ENCODE measurements at regions not wholly inside any gene's neighbourhood (a gene's known extent, or its start where the extent isn't known, plus 50 kb on each side); places are given as distances from the start of the nearest gene placed in this dataset.

GRCh38 chr4:156665780-156666366 lies 305.7 kb downstream of the PDGFC start:
- Histone ChIP-seq H3K4me1 (ENCODE audit: control insufficient read depth in 2 of 2, insufficient read depth in 2 of 2, low read length in 2 of 2) (no peaks in the 10 kb centered on the region), H3K9me3 (ENCODE audit: control extremely low read depth in 1 of 3, control insufficient read depth in 2 of 3, insufficient read depth in 1 of 3, low read length in 2 of 3) (no peaks in the 10 kb centered on the region), H3K27ac (ENCODE audit: low read length in 2 of 2) (no peak overlapping the region), H4K20me1 (ENCODE audit: control insufficient read depth, insufficient read depth, low read length, poor library complexity, severe bottlenecking) (no peaks in the 10 kb centered on the region), H3K9ac (ENCODE audit: low read length) (no peak overlapping the region), H3K27me3 (replicated peaks in 1 of 4; ENCODE audit: control extremely low read depth in 1 of 4, control insufficient read depth in 3 of 4, insufficient read depth in 4 of 4, low read length in 3 of 4) (no peaks in the 10 kb centered on the region), H2AFZ (ENCODE audit: insufficient read depth, low read depth, low read length, poor library complexity, severe bottlenecking) (no peak overlapping the region), H3K4me3 (ENCODE audit: control extremely low read depth in 1 of 5, extremely low read depth in 1 of 5, insufficient read depth in 1 of 5, low read depth in 2 of 5, low read length in 4 of 5) (no peak overlapping the region), H3K4me2 (replicated peaks; ENCODE audit: low read depth, low read length, poor library complexity, severe bottlenecking) (no peak overlapping the region), H3K79me2 (ENCODE audit: control insufficient read depth, insufficient read depth, low read length) (no peaks in the 10 kb centered on the region), H3K36me3 (replicated peaks in 1 of 2; ENCODE audit: control extremely low read depth in 1 of 2, control insufficient read depth in 1 of 2, extremely low read depth in 1 of 2, insufficient read depth in 2 of 2, low read length in 1 of 2) (no peaks in the 10 kb centered on the region)
- no peak for ATAC-seq (ENCODE audit: low read depth)
- DNase-seq: no peak
- Mint-ChIP-seq H3K4me1 (no peaks in the 10 kb centered on the region), H3K27ac (no peak overlapping the region), H3K4me3 (no peak overlapping the region), H3K27me3 (no peaks in the 10 kb centered on the region), H3K9me3 (ENCODE audit: insufficient read depth) (no peaks in the 10 kb centered on the region)
- POLR2A ChIA-PET: no interaction called here
- CTCF ChIA-PET: no interaction called here
- TF ChIP-seq CTCF (IDR thresholded peaks at IDR 0.05) (no peak), EZH2 (IDR thresholded peaks at IDR 0.05; ENCODE audit: borderline replicate concordance, insufficient read depth, low read depth, low read length, poor library complexity, severe bottlenecking) (no peak)
- intact Hi-C loops (cut with micrococcal nuclease): no loop called here
- no CpG with 5 or more reads among the region's 3 CpGs for WGBS (ENCODE audit: insufficient coverage)

DNA sequence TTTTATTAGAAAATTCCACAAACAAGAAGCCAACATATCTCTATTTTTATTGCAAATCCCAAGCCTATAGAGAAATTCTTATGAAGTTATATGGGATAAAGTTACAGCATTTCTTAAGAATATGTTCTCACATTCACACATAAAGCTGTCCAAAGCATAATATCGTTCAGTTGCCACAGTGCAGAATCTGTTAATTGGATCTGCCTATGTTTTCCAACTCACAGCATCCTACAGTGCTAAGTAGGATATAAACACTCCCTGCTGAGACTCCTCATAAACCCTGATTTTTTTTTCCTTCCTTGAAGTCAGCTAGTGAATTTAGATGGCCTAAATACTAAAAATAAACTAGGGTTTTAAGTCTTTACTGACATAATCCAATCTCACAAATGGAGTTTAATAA lies 307.9 kb downstream of the PDGFC start:
- no peaks in the 10 kb centered on the region for H3K27me3 Mint-ChIP-seq
- no peaks in the 10 kb centered on the region for H3K36me3 ChIP-seq (replicated peaks in 1 of 2; ENCODE audit: control extremely low read depth in 1 of 2, control insufficient read depth in 1 of 2, extremely low read depth in 1 of 2, insufficient read depth in 2 of 2, low read length in 1 of 2)
- H3K27ac Mint-ChIP-seq: no peak overlapping the region
- ChIA-PET CTCF (no interaction called here), POLR2A (no interaction called here)
- no CpG with 5 or more reads among the region's 1 CpG for WGBS (ENCODE audit: insufficient coverage)
- no peak overlapping the region for H3K27ac ChIP-seq (ENCODE audit: low read length in 2 of 2)
- no peaks in the 10 kb centered on the region for H3K9me3 Mint-ChIP-seq (ENCODE audit: insufficient read depth)
- H3K4me3 Mint-ChIP-seq: no peak overlapping the region
- no peak overlapping the region for H2AFZ ChIP-seq (ENCODE audit: insufficient read depth, low read depth, low read length, poor library complexity, severe bottlenecking)
- H3K79me2 ChIP-seq (ENCODE audit: control insufficient read depth, insufficient read depth, low read length): no peaks in the 10 kb centered on the region
- DNase-seq: no peak
- H3K4me3 ChIP-seq (ENCODE audit: control extremely low read depth in 1 of 5, extremely low read depth in 1 of 5, insufficient read depth in 1 of 5, low read depth in 2 of 5, low read length in 4 of 5): no peak overlapping the region
- H3K4me2 ChIP-seq (replicated peaks; ENCODE audit: low read depth, low read length, poor library complexity, severe bottlenecking): no peak overlapping the region
- intact Hi-C loops (cut with micrococcal nuclease): no loop called here
- TF ChIP-seq CTCF (IDR thresholded peaks at IDR 0.05) (no peak), EZH2 (IDR thresholded peaks at IDR 0.05; ENCODE audit: borderline replicate concordance, insufficient read depth, low read depth, low read length, poor library complexity, severe bottlenecking) (no peak)
- no peak for ATAC-seq (ENCODE audit: low read depth)
- H3K4me1 ChIP-seq (ENCODE audit: control insufficient read depth in 2 of 2, insufficient read depth in 2 of 2, low read length in 2 of 2): no peaks in the 10 kb centered on the region
- H3K27me3 ChIP-seq (replicated peaks in 1 of 4; ENCODE audit: control extremely low read depth in 1 of 4, control insufficient read depth in 3 of 4, insufficient read depth in 4 of 4, low read length in 3 of 4): no peaks in the 10 kb centered on the region
- H4K20me1 ChIP-seq (ENCODE audit: control insufficient read depth, insufficient read depth, low read length, poor library complexity, severe bottlenecking): no peaks in the 10 kb centered on the region
- no peaks in the 10 kb centered on the region for H3K4me1 Mint-ChIP-seq
- H3K9me3 ChIP-seq (ENCODE audit: control extremely low read depth in 1 of 3, control insufficient read depth in 2 of 3, insufficient read depth in 1 of 3, low read length in 2 of 3): no peaks in the 10 kb centered on the region
- no peak overlapping the region for H3K9ac ChIP-seq (ENCODE audit: low read length)

All from B cell (primary cell).